ENCODE measurements at regions not wholly inside any gene's neighbourhood (a gene's known extent, or its start where the extent isn't known, plus 50 kb on each side); places are given as distances from the start of the nearest gene placed in this dataset.
A peak's percentile ranks its signal among the peaks of the same experiment; 100 is the strongest.
"Not testable (repeated sequence)": the region's sequence is repeated elsewhere in the genome, so short reads cannot be mapped to it uniquely, and the experiment has no call there.

DNA sequence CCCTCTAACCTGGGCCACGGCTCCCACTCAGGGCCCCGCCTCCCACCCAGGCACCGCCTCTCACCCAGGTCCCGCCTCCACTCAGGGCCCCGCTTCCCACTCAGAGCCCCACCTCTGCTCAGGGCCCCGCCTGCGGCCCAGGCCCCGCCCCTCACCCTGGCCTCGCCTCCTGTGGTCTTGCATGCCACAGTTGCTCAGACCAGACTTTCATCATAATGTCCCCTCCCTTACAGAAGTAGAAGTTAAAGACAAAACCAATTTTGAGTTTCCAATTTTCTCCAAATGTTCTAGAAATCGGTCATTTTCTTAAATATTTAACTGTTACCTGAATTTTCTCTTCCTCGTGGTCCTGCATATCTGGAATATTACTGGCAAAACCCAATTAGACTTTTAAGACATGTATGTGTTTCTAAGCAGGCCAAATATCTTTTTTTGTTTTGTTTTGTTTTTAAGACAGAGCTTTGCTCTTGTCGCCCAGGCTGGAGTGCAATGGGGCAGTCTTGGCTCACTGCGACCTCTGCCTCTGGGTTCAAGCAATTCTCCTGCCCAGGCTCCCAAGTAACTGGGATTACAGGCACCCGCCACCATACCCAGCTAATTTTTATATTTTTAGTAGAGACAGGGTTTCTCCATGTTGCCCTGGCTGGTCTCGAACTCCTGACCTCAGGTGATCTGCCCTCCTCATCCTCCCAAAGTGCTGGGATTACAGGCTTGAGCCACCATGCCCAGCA lies 102.8 kb downstream of the FAM53A start:
- POLR2A ChIA-PET: not testable (repeated sequence)
- DNase-seq (ENCODE audit: low read depth in 1 of 2, low spot score in 1 of 2): peak; percentile 76 to 87
- WGBS (ENCODE audit: missing lambda C conversion rate): 47% methylated on average over 9 of the region's 15 CpGs

DNA sequence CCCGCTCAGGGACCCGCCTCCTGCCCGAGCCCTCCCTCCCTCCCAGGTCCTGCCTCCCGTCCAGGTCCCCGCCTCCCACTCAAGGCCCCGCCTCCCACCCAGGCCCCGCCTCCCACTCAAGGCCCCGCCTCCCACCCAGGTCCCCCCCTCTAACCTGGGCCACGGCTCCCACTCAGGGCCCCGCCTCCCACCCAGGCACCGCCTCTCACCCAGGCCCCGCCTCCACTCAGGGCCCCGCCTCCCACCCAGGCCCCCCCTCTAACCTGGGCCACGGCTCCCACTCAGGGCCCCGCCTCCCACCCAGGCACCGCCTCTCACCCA lies 103.5 kb downstream of the FAM53A start:
- H3K4me3 ChIP-seq; H3K9me3 ChIP-seq; POLR2A ChIA-PET; DNase-seq (ENCODE audit: low read depth in 1 of 2, low spot score in 1 of 2); FAIRE-seq; H3K4me1 ChIP-seq: not testable (repeated sequence)
- WGBS (ENCODE audit: missing lambda C conversion rate): no CpG with 5 or more reads among the region's 16 CpGs
- CTCF ChIA-PET: interaction anchor here (1.1 to 1.4 kb wide), 3 partner anchors 21 to 36 kb away, joined by 3 to 5 read pairs (median 3); no protein-coding TSS in a partner anchor
- peak in 1 of 2 experiments; percentile 49; a peak in 3 of 6 replicates for ATAC-seq
- peak overlapping the region in 1 of 2 experiments; percentile 99; a peak in 2 of 6 replicates for H3K27ac ChIP-seq
- peak overlapping the region; percentile 80; the same call in 1 of the 3 replicates for H3K4me2 ChIP-seq

More for the DNA sequence above, 102.8 kb downstream of the FAM53A start:
- CTCF ChIA-PET: interaction anchor here (0.6 to 2.2 kb wide), 3 partner anchors 12 to 95 kb away, joined by 3 to 7 read pairs (median 4); no protein-coding TSS in a partner anchor
- H3K4me2 ChIP-seq: peak overlapping the region; percentile 55
- H3K4me3 ChIP-seq, H3K4me1 ChIP-seq, FAIRE-seq, H3K9me3 ChIP-seq: not testable (repeated sequence)
- 0 out of 6 replicates have a peak overlapping the region, but pooled peaks have one; percentile 33 to 42 for H3K27ac ChIP-seq
- peak; percentile 60 to 68 for ATAC-seq

GRCh38 chr4:1579901-1580691 lies 104.0 kb downstream of the FAM53A start:
- Histone ChIP-seq H3K4me1 (peaks cover 8% of the 10 kb centered on the region; the same call in 2 of the 3 replicates), H3K9me3 (no peaks in the 10 kb centered on the region), H3K4me3 (peak overlapping the region; percentile 60), H3K4me2 (peak overlapping the region; percentile 80), H3K27ac (peak overlapping the region; percentile 89 to 99)
- FAIRE-seq (no peak), ATAC-seq (peak; percentile 67 to 88), DNase-seq (ENCODE audit: low read depth in 1 of 2, low spot score in 1 of 2) (peak; percentile 61 to 96)
- WGBS (ENCODE audit: missing lambda C conversion rate): 2% methylated on average over 10 of the region's 46 CpGs
- ChIA-PET CTCF (interaction anchor here (0.6 to 1.4 kb wide), 4 partner anchors 9 to 37 kb away, joined by 3 to 5 read pairs (median 3); no protein-coding TSS in a partner anchor), POLR2A (no interaction called here)
- TF ChIP-seq EHF (CRISPR knock-in tag; IDR thresholded peaks at IDR 0.05): no peak
- TF ChIP-seq, protein P1, sequence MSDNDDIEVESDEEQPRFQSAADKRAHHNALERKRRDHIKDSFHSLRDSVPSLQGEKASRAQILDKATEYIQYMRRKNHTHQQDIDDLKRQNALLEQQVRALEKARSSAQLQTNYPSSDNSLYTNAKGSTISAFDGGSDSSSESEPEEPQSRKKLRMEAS (IDR thresholded peaks at IDR 0.05): 0 out of 2 replicates have a peak, but pooled peaks have one; percentile 31
- peak; percentile 25; the same call in 1 of the 2 replicates for TF ChIP-seq POLR2A (IDR thresholded peaks at IDR 0.05; ENCODE audit: low read length)
- peak; percentile 55; the same call in 1 of the 2 replicates for TF ChIP-seq PHF8 (IDR thresholded peaks at IDR 0.05; ENCODE audit: borderline replicate concordance, low read depth)
- peak; percentile 71; the same call in 1 of the 2 replicates for TF ChIP-seq HOXB5 (CRISPR knock-in tag; IDR thresholded peaks at IDR 0.05)

GRCh38 chr4:1579001-1579900 lies 104.9 kb downstream of the FAM53A start:
- peaks cover 8% of the 10 kb centered on the region; the same call in 2 of the 3 replicates for H3K4me1 ChIP-seq
- ChIA-PET POLR2A (no interaction called here), CTCF (interaction anchor here (1.1 to 1.4 kb wide), 3 partner anchors 22 to 37 kb away, joined by 3 to 5 read pairs (median 3); no protein-coding TSS in a partner anchor)
- FAIRE-seq: no peak
- H3K27ac ChIP-seq: peak overlapping the region; percentile 89 to 99
- no peaks in the 10 kb centered on the region for H3K9me3 ChIP-seq
- peak; percentile 54; the same call in 1 of the 2 replicates for TF ChIP-seq POLR2A (IDR thresholded peaks at IDR 0.05; ENCODE audit: low read length)
- TF ChIP-seq BCL3 (IDR thresholded peaks at IDR 0.05): no peak
- TF ChIP-seq RAD21 (conservative IDR thresholded peaks at IDR 0.05 in 1 of 2, IDR thresholded peaks at IDR 0.05 in 1 of 2): peak in 1 of 2 experiments; percentile 24; a peak in 1 of 5 replicates
- TF ChIP-seq FOSL2 (IDR thresholded peaks at IDR 0.05): no peak
- TF ChIP-seq FOSL2 (CRISPR knock-in tag; IDR thresholded peaks at IDR 0.05): peak; percentile 35; the same call in 1 of the 2 replicates
- TF ChIP-seq CTCF (IDR thresholded peaks at IDR 0.05): peak; percentile 72
- peak; percentile 87 for TF ChIP-seq ZFP36 (IDR thresholded peaks at IDR 0.05; ENCODE audit: borderline replicate concordance, partially characterized antibody)
- TF ChIP-seq SMC3 (IDR thresholded peaks at IDR 0.05): 0 out of 3 replicates have a peak, but pooled peaks have one; percentile 33
- TF ChIP-seq HOXB5 (CRISPR knock-in tag; IDR thresholded peaks at IDR 0.05): no peak
- peak; percentile 14; the same call in 1 of the 2 replicates for TF ChIP-seq PHF8 (IDR thresholded peaks at IDR 0.05; ENCODE audit: borderline replicate concordance, low read depth)
- H3K4me2 ChIP-seq: peak overlapping the region; percentile 80
- peak overlapping the region; percentile 60 for H3K4me3 ChIP-seq
- ATAC-seq: peak; percentile 64 to 82
- DNase-seq (ENCODE audit: low read depth in 1 of 2, low spot score in 1 of 2): peak; percentile 72 to 83
- 2% methylated on average over 6 of the region's 91 CpGs for WGBS (ENCODE audit: missing lambda C conversion rate)

Data from A549 (cell line).